Neuronal stem cell (in vitro differentiated cells): ENCODE measurements at regions not wholly inside any gene's neighbourhood (a gene's known extent, or its start where the extent isn't known, plus 50 kb on each side); places are given as distances from the start of the nearest gene placed in this dataset.

Source experiments
- DNase-seq: peaks from one replicate; pipeline ENCODE4 v3.0.0-alpha.2; 2013; ENCODE audit warnings: low spot score
- H2AFZ ChIP-seq: one replicate; pipeline ENCODE4 v1.6.1; 2013; ENCODE audit warnings: mild to moderate bottlenecking, low read length, inconsistent platforms
- H2AK5ac ChIP-seq: 2 replicates; pipeline ENCODE4 v1.6.1; 2013; ENCODE audit warnings: low read depth, mild to moderate bottlenecking, inconsistent platforms, low read length, moderate library complexity, mixed read lengths
- H2BK120ac ChIP-seq: 2 replicates; pipeline ENCODE4 v1.6.1; 2013; ENCODE audit warnings: low read depth, mild to moderate bottlenecking, inconsistent platforms, low read length, moderate library complexity, mixed read lengths
- H2BK12ac ChIP-seq: one replicate; pipeline ENCODE4 v1.6.1; 2013; ENCODE audit warnings: low read length, inconsistent platforms
- H2BK15ac ChIP-seq: 2 replicates; pipeline ENCODE4 v1.6.1; 2013; ENCODE audit warnings: mild to moderate bottlenecking, low read length, inconsistent platforms, mixed read lengths
- H2BK5ac ChIP-seq: one replicate; pipeline ENCODE4 v1.6.1; 2013; ENCODE audit warnings: inconsistent platforms, mild to moderate bottlenecking, low read length, moderate library complexity
- H3K14ac ChIP-seq: one replicate; pipeline ENCODE4 v1.6.1; 2013; ENCODE audit warnings: low read length, inconsistent platforms
- H3K18ac ChIP-seq: 2 replicates; pipeline ENCODE4 v1.6.1; 2013; ENCODE audit warnings: low read length, inconsistent platforms
- H3K23ac ChIP-seq: 2 replicates; pipeline ENCODE4 v1.6.1; 2013; ENCODE audit warnings: low read depth, mild to moderate bottlenecking, mixed read lengths, low read length, inconsistent platforms; ENCODE audit not compliant: poor library complexity
- H3K27ac ChIP-seq: replicated peaks from 3 replicates; pipeline ENCODE4 v1.5.1; 2013; ENCODE audit warnings: low read length, inconsistent platforms
- H3K27me3 ChIP-seq, 3 experiments: 2 replicates each; pipeline ENCODE4 v1.6.1; 2013; ENCODE audit warnings: low read length in 3 of 3, mild to moderate bottlenecking in 2 of 3, inconsistent platforms in 1 of 3, low read depth in 1 of 3, mixed read lengths in 1 of 3, moderate library complexity in 1 of 3; ENCODE audit not compliant: control insufficient read depth in 3 of 3, insufficient read depth in 3 of 3
- H3K36me3 ChIP-seq, 2 donors: replicated peaks in 1 of 2; 2 replicates each; pipeline ENCODE4 v1.6.1; 2013; ENCODE audit warnings: low read length in 2 of 2; ENCODE audit not compliant: control insufficient read depth in 2 of 2, insufficient read depth in 2 of 2
- H3K4ac ChIP-seq: 2 replicates; pipeline ENCODE4 v1.6.1; 2013; ENCODE audit warnings: inconsistent platforms, mild to moderate bottlenecking, low read length, moderate library complexity
- H3K4me1 ChIP-seq, 2 donors: 1 replicate in 1 of 2; 2 replicates in 1 of 2; pipeline ENCODE4 v1.6.1; 2013; ENCODE audit warnings: low read length in 2 of 2, low read depth in 1 of 2; ENCODE audit not compliant: control insufficient read depth in 2 of 2, insufficient read depth in 1 of 2
- H3K4me2 ChIP-seq: one replicate; pipeline ENCODE4 v1.6.1; 2013; ENCODE audit warnings: mild to moderate bottlenecking, low read length, inconsistent platforms; ENCODE audit not compliant: insufficient read depth, poor library complexity, severe bottlenecking
- H3K4me3 ChIP-seq, 2 donors: 2 replicates each; pipeline ENCODE4 v1.5.1; 2013; ENCODE audit warnings: low read length in 2 of 2, mild to moderate bottlenecking in 2 of 2, inconsistent platforms in 1 of 2, moderate library complexity in 1 of 2
- H3K79me1 ChIP-seq: one replicate; pipeline ENCODE4 v1.6.1; 2013; ENCODE audit warnings: low read depth, mild to moderate bottlenecking, inconsistent platforms, low read length, moderate library complexity
- H3K9ac ChIP-seq: one replicate; pipeline ENCODE4 v1.6.1; 2013; ENCODE audit warnings: mild to moderate bottlenecking, low read depth, low read length, inconsistent platforms; ENCODE audit not compliant: poor library complexity
- H3K9me3 ChIP-seq, 2 donors: replicated peaks in 1 of 2; 2 replicates each; pipeline versions ENCODE3 to v1.6.1; 2013; ENCODE audit warnings: low read length in 2 of 2, mild to moderate bottlenecking in 2 of 2, inconsistent platforms in 1 of 2, low read depth in 1 of 2, mixed read lengths in 1 of 2, moderate library complexity in 1 of 2; ENCODE audit not compliant: control insufficient read depth in 2 of 2, insufficient read depth in 1 of 2
- H4K8ac ChIP-seq: one replicate; pipeline ENCODE4 v1.6.1; 2013; ENCODE audit warnings: low read depth, mild to moderate bottlenecking, inconsistent platforms, low read length, moderate library complexity
- H4K91ac ChIP-seq: one replicate; pipeline ENCODE4 v1.6.1; 2013; ENCODE audit warnings: low read length, low read depth, mild to moderate bottlenecking, inconsistent platforms; ENCODE audit not compliant: poor library complexity
- WGBS, 2 donors: extraction: QIAGEN DNeasy Blood & Tissue Kit; methylation state at CpG; one replicate each; pipeline ENCODE4 v1.1.7; 2013; ENCODE audit warnings: missing lambda C conversion rate in 2 of 2, mixed read lengths in 1 of 2; ENCODE audit not compliant: insufficient read length in 2 of 2, insufficient replicate concordance in 1 of 2; ENCODE audit errors: extremely low coverage in 2 of 2; 5-methylcytosine and 5-hydroxymethylcytosine counted together

GRCh38 chr9:87805259-87805658 lies 77.4 kb upstream of the SPATA31E1 start:
- no peak overlapping the region for H2AK5ac ChIP-seq
- H2AFZ ChIP-seq, result no peak overlapping the region
- no peak overlapping the region for H2BK15ac ChIP-seq
- peaks cover 0 to 2% of the 10 kb centered on the region in 2 donors for H3K4me1 ChIP-seq
- no peak overlapping the region for H2BK120ac ChIP-seq
- no peak overlapping the region for H2BK5ac ChIP-seq
- no peak overlapping the region for H3K27ac ChIP-seq
- no CpG with 5 or more reads among the region's 5 CpGs for WGBS, 2 donors
- no peak overlapping the region for H3K4me3 ChIP-seq
- H4K8ac ChIP-seq, result no peak overlapping the region
- peaks cover 0 to 6% (median 0%) of the 10 kb centered on the region in 3 experiments for H3K27me3 ChIP-seq
- no peak overlapping the region for H3K4me2 ChIP-seq
- no peak overlapping the region for H2BK12ac ChIP-seq
- H3K18ac ChIP-seq, result no peak overlapping the region
- H3K79me1 ChIP-seq, result no peaks in the 10 kb centered on the region
- H3K36me3 ChIP-seq, result no peaks in the 10 kb centered on the region
- H3K4ac ChIP-seq, result no peak overlapping the region
- H3K9ac ChIP-seq, result no peak overlapping the region
- DNase-seq, result no peak
- no peak overlapping the region for H4K91ac ChIP-seq
- H3K23ac ChIP-seq, result no peak overlapping the region
- peaks cover 0 to 3% of the 10 kb centered on the region in 2 donors for H3K9me3 ChIP-seq
- H3K14ac ChIP-seq, result no peak overlapping the region

- H2BK15ac ChIP-seq, result no peak overlapping the region
- H2BK5ac ChIP-seq, result no peak overlapping the region
- no peak overlapping the region for H3K4ac ChIP-seq
- no peak overlapping the region for H3K4me2 ChIP-seq
- H3K36me3 ChIP-seq, result no peaks in the 10 kb centered on the region
- H3K79me1 ChIP-seq, result no peaks in the 10 kb centered on the region
- no peak overlapping the region for H3K23ac ChIP-seq
- peaks cover 0 to 2% of the 10 kb centered on the region in 2 donors for H3K4me1 ChIP-seq
- H2AK5ac ChIP-seq, result no peak overlapping the region
- no CpG with 5 or more reads among the region's 5 CpGs for WGBS, 2 donors
- H3K18ac ChIP-seq, result no peak overlapping the region
- no peak overlapping the region for H2AFZ ChIP-seq
- no peak overlapping the region for H4K91ac ChIP-seq
- no peak for DNase-seq
- no peak overlapping the region for H3K4me3 ChIP-seq
- H3K9me3 ChIP-seq, result peaks cover 0 to 3% of the 10 kb centered on the region in 2 donors
- no peak overlapping the region for H3K27ac ChIP-seq
- H3K9ac ChIP-seq, result no peak overlapping the region
- H2BK12ac ChIP-seq, result no peak overlapping the region
- no peak overlapping the region for H4K8ac ChIP-seq
- H3K14ac ChIP-seq, result no peak overlapping the region
- H2BK120ac ChIP-seq, result no peak overlapping the region
- H3K27me3 ChIP-seq, result no peaks in the 10 kb centered on the region
These were observed 72.7 kb upstream of the SPATA31E1 start for GRCh38 chr9:87810008-87810407.

- H3K23ac ChIP-seq, result no peak overlapping the region
- no peak overlapping the region for H3K18ac ChIP-seq
- no peak overlapping the region for H4K8ac ChIP-seq
- H2BK12ac ChIP-seq, result no peak overlapping the region
- H3K27ac ChIP-seq, result no peak overlapping the region
- H3K4me1 ChIP-seq, result peaks cover 0 to 2% of the 10 kb centered on the region in 2 donors
- no peak overlapping the region for H2BK5ac ChIP-seq
- no CpG with 5 or more reads among the region's 5 CpGs for WGBS, 2 donors
- H2BK15ac ChIP-seq, result no peak overlapping the region
- H3K9ac ChIP-seq, result no peak overlapping the region
- H2AFZ ChIP-seq, result no peak overlapping the region
- H3K14ac ChIP-seq, result no peak overlapping the region
- H3K79me1 ChIP-seq, result no peaks in the 10 kb centered on the region
- H3K4me3 ChIP-seq, result no peak overlapping the region
- H2AK5ac ChIP-seq, result no peak overlapping the region
- H3K9me3 ChIP-seq, result peaks cover 0 to 3% of the 10 kb centered on the region in 2 donors
- no peak overlapping the region for H3K4ac ChIP-seq
- no peak overlapping the region for H3K4me2 ChIP-seq
- no peak for DNase-seq
- no peak overlapping the region for H2BK120ac ChIP-seq
- H3K36me3 ChIP-seq, result no peaks in the 10 kb centered on the region
- H3K27me3 ChIP-seq, result no peaks in the 10 kb centered on the region
- H4K91ac ChIP-seq, result no peak overlapping the region
These were observed 71.9 kb upstream of the SPATA31E1 start for GRCh38 chr9:87810679-87811178.

- H3K9me3 ChIP-seq, result peaks cover 0 to 3% of the 10 kb centered on the region in 2 donors
- H3K9ac ChIP-seq, result no peak overlapping the region
- WGBS, 2 donors, result no CpG with 5 or more reads among the region's 13 CpGs
- peaks cover 0 to 2% of the 10 kb centered on the region in 2 donors for H3K4me1 ChIP-seq
- H2BK120ac ChIP-seq, result no peak overlapping the region
- no peaks in the 10 kb centered on the region for H3K79me1 ChIP-seq
- no peak overlapping the region for H3K23ac ChIP-seq
- H3K4me3 ChIP-seq, result no peak overlapping the region
- DNase-seq, result no peak
- no peak overlapping the region for H2BK12ac ChIP-seq
- H4K8ac ChIP-seq, result no peak overlapping the region
- no peak overlapping the region for H2AK5ac ChIP-seq
- H3K27ac ChIP-seq, result no peak overlapping the region
- no peak overlapping the region for H3K4ac ChIP-seq
- H3K4me2 ChIP-seq, result no peak overlapping the region
- H3K27me3 ChIP-seq, result no peaks in the 10 kb centered on the region
- no peak overlapping the region for H3K14ac ChIP-seq
- H2BK5ac ChIP-seq, result no peak overlapping the region
- no peak overlapping the region for H3K18ac ChIP-seq
- no peak overlapping the region for H2BK15ac ChIP-seq
- no peak overlapping the region for H4K91ac ChIP-seq
- H2AFZ ChIP-seq, result no peak overlapping the region
- no peaks in the 10 kb centered on the region for H3K36me3 ChIP-seq
These were observed 70.1 kb upstream of the SPATA31E1 start for GRCh38 chr9:87812375-87813118.
